ENCODE measurements at regions not wholly inside any gene's neighbourhood (a gene's known extent, or its start where the extent isn't known, plus 50 kb on each side); places are given as distances from the start of the nearest gene placed in this dataset.

DNA sequence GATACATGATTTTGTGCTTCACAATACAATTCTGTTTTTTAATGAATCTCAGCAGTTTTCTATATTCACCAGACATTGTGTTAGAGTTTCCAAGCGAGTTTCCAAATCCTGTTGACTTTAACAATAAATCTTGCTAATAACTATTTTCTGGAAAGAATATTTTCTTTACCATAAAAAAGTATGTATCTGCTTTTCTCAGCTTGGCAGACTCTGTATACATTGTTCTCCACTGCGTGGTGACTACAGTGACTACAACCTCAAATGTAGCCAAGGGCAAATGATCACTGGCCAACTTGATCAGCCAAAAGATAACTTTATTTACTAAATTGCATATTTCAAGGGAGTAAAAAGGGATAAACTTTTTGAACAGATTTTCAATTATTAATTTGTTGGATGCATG is 325.9 kb upstream of the ADAMTS5 start:
- no peaks in the 10 kb centered on the region for H3K4me1 ChIP-seq
- no peaks in the 10 kb centered on the region for H3K36me3 ChIP-seq
- TF ChIP-seq, protein P1, sequence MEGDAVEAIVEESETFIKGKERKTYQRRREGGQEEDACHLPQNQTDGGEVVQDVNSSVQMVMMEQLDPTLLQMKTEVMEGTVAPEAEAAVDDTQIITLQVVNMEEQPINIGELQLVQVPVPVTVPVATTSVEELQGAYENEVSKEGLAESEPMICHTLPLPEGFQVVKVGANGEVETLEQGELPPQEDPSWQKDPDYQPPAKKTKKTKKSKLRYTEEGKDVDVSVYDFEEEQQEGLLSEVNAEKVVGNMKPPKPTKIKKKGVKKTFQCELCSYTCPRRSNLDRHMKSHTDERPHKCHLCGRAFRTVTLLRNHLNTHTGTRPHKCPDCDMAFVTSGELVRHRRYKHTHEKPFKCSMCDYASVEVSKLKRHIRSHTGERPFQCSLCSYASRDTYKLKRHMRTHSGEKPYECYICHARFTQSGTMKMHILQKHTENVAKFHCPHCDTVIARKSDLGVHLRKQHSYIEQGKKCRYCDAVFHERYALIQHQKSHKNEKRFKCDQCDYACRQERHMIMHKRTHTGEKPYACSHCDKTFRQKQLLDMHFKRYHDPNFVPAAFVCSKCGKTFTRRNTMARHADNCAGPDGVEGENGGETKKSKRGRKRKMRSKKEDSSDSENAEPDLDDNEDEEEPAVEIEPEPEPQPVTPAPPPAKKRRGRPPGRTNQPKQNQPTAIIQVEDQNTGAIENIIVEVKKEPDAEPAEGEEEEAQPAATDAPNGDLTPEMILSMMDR (IDR thresholded peaks at IDR 0.05), result no peak
- peaks cover 0 to 9% of the 10 kb centered on the region in 2 donors for H3K9me3 ChIP-seq
- intact Hi-C loops (cut with DNase I), result no loop called here
- H3K27ac ChIP-seq, result no peak overlapping the region
- no peak overlapping the region for H3K4me3 ChIP-seq
- DNase-seq, result no peak
- ATAC-seq, result no peak
- no peaks in the 10 kb centered on the region for H3K27me3 ChIP-seq

DNA sequence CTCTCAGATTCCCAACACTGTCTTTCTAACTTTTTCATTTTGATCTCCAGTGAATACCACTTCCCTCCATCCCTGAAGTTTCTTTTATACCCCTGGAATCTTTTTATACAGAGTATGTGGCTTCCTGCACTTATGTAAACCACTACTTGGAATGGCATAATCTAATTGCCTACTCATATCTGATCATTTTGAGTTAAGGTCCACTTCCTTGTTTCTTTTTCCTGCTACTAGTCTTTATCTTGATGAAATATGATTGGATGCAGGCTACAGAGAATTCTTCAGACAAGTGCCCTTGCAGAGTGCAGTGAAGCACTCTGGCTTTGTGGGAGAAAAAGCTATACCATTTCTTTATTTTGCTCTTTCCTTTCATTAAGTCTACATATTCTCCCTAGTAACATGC is 325.3 kb upstream of the ADAMTS5 start:
- TF ChIP-seq, protein P1 (IDR thresholded peaks at IDR 0.05), result no peak
- H3K27me3 ChIP-seq, result no peaks in the 10 kb centered on the region
- no peak for DNase-seq
- H3K27ac ChIP-seq, result no peak overlapping the region
- H3K9me3 ChIP-seq, result peaks cover 0 to 9% of the 10 kb centered on the region in 2 donors
- no peak overlapping the region for H3K4me3 ChIP-seq
- no peaks in the 10 kb centered on the region for H3K4me1 ChIP-seq
- no peaks in the 10 kb centered on the region for H3K36me3 ChIP-seq
- intact Hi-C loops (cut with DNase I), result no loop called here
- no peak for ATAC-seq

DNA sequence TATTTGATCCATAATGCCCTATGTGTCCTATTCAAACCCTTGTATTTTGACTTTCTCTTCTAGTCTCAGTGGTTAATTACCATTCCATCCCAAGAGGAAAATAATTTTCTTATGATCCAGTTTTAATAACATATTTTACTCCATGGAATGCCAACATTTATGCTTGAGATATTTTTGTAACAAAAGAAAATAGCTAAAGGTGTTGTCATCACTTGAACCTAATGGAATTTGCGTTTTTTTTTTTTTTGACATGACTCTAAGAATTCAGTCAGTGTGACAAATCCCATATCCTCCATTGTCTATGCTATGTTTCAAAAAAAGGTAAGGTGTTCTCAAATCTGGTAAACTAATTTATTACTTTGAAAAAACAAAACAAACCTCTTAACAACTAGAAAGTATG is 324.1 kb upstream of the ADAMTS5 start:
- TF ChIP-seq, protein P1 (IDR thresholded peaks at IDR 0.05), result no peak
- H3K9me3 ChIP-seq, result peaks cover 0 to under 1% of the 10 kb centered on the region in 2 donors
- H3K27ac ChIP-seq, result no peak overlapping the region
- no peak overlapping the region for H3K4me3 ChIP-seq
- intact Hi-C loops (cut with DNase I), result no loop called here
- DNase-seq, result no peak
- H3K36me3 ChIP-seq, result no peaks in the 10 kb centered on the region
- H3K27me3 ChIP-seq, result no peaks in the 10 kb centered on the region
- no peaks in the 10 kb centered on the region for H3K4me1 ChIP-seq
- ATAC-seq, result no peak

DNA sequence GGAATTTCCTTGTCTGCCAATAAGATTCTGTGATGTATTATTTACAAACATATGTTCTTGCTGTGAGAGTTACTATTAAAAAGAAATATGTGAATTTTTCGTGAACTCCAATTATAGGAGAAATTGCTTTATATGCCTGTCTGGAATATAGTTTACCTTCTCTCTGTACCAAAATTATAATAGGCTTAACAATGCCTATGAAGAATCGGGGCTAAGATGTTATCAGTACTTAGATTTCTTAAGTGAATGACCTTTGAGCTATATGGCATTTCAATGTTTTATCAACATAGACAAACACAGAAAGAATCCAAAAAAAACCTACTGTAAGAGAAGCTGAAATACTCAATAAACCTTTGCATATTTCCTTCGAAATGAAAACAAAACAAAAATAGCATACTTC is 323.1 kb upstream of the ADAMTS5 start:
- H3K36me3 ChIP-seq, result no peaks in the 10 kb centered on the region
- H3K27ac ChIP-seq, result no peak overlapping the region
- intact Hi-C loops (cut with DNase I), result no loop called here
- H3K4me3 ChIP-seq, result no peak overlapping the region
- no peaks in the 10 kb centered on the region for H3K27me3 ChIP-seq
- TF ChIP-seq, protein P1 (IDR thresholded peaks at IDR 0.05), result no peak
- ATAC-seq, result no peak
- H3K4me1 ChIP-seq, result no peaks in the 10 kb centered on the region
- no peak for DNase-seq
- no peaks in the 10 kb centered on the region for H3K9me3 ChIP-seq

DNA sequence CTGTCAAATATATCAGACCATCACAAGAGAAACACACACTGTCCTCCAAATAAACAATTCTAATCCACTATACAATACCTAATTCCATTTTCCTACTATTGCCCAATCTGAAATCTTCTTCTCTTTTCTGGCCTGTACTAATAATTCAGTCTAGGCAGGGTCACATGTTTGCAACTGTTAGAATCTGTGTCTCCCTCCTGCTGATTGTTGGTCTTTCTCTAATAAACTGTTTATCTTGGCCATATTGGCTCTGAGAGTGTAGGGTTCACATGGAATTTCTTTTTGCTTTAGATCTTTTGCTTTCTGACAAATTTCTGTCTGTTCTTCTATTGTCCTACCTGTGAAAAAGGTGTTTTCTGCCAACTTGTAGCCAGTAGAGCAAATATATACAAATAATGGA is 319.9 kb upstream of the ADAMTS5 start:
- H3K36me3 ChIP-seq, result no peaks in the 10 kb centered on the region
- no peak overlapping the region for H3K27ac ChIP-seq
- intact Hi-C loops (cut with DNase I), result no loop called here
- DNase-seq (no peak), ATAC-seq (no peak)
- TF ChIP-seq, protein P1 (IDR thresholded peaks at IDR 0.05), result no peak
- H3K4me1 ChIP-seq, result no peaks in the 10 kb centered on the region
- no peaks in the 10 kb centered on the region for H3K27me3 ChIP-seq
- H3K9me3 ChIP-seq, result no peaks in the 10 kb centered on the region
- H3K4me3 ChIP-seq, result no peak overlapping the region

Measured in left lung (tissue), 4 donors.